ENCODE measurements at regions not wholly inside any gene's neighbourhood (a gene's known extent, or its start where the extent isn't known, plus 50 kb on each side); places are given as distances from the start of the nearest gene placed in this dataset.

DNA sequence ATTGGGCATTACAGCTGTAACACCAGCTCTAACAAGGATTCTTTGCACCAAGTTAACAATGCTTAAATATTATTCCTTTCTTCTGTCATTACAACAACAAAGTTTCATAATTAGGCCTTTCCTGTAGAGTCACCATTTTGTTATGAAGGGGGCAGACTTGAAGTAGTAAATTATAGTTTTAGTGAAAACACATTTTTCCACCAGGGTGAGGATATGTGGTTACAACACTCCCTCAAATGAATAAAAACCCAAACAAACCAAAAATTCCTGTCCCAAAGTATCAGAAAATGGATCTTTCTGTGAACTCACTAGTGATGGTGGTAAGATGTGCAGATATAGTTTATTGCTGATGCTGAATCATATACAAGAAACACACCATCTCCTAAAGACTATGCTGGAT, 250.5 kb upstream of the TUT7 start:
- no peaks in the 10 kb centered on the region for H3K36me3 ChIP-seq
- DNase-seq, result no peak
- H3K4me3 ChIP-seq, result no peak overlapping the region
- intact Hi-C loops (cut with DNase I; ENCODE audit: low total_unique reads), result no loop called here
- no peak overlapping the region for H3K27ac ChIP-seq
- TF ChIP-seq POLR2AphosphoS5 (IDR thresholded peaks at IDR 0.05), result no peak
- TF ChIP-seq POLR2A (IDR thresholded peaks at IDR 0.05), result no peak
- TF ChIP-seq, protein P1, sequence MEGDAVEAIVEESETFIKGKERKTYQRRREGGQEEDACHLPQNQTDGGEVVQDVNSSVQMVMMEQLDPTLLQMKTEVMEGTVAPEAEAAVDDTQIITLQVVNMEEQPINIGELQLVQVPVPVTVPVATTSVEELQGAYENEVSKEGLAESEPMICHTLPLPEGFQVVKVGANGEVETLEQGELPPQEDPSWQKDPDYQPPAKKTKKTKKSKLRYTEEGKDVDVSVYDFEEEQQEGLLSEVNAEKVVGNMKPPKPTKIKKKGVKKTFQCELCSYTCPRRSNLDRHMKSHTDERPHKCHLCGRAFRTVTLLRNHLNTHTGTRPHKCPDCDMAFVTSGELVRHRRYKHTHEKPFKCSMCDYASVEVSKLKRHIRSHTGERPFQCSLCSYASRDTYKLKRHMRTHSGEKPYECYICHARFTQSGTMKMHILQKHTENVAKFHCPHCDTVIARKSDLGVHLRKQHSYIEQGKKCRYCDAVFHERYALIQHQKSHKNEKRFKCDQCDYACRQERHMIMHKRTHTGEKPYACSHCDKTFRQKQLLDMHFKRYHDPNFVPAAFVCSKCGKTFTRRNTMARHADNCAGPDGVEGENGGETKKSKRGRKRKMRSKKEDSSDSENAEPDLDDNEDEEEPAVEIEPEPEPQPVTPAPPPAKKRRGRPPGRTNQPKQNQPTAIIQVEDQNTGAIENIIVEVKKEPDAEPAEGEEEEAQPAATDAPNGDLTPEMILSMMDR (IDR thresholded peaks at IDR 0.05 in 8 of 11, conservative IDR thresholded peaks at IDR 0.05 in 3 of 11), result no peak
- H3K9me3 ChIP-seq, result no peaks in the 10 kb centered on the region
- no peaks in the 10 kb centered on the region for H3K4me1 ChIP-seq
- no peaks in the 10 kb centered on the region for H3K27me3 ChIP-seq (replicated peaks in 1 of 7)

DNA sequence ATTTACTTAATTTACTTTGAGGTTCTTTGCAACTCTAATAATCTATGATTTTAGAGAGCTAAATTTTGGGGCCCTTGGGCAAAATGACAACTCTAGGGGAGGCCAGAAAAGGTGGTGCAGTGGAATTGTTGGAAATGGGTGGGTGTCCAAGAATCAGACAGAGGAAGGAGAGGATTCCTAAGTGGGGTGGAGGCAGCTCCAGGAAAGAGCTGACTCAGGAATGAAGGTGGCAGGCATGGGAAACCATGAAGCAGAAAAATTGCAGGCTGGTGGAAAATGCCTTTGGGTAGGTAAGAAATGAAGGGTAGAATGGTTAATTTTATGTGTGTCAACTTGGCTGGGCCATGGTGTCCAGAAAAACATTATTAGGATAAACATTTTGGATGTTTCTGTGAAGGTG, 248.5 kb upstream of the TUT7 start:
- Histone ChIP-seq H3K9me3 (no peaks in the 10 kb centered on the region), H3K27ac (no peak overlapping the region), H3K4me1 (no peaks in the 10 kb centered on the region), H3K4me3 (no peak overlapping the region), H3K36me3 (no peaks in the 10 kb centered on the region), H3K27me3 (replicated peaks in 1 of 7) (peaks cover 0 to 10% (median 0%) of the 10 kb centered on the region in 7 donors)
- TF ChIP-seq, protein P1 (IDR thresholded peaks at IDR 0.05 in 8 of 11, conservative IDR thresholded peaks at IDR 0.05 in 3 of 11), result no peak
- no peak for DNase-seq
- intact Hi-C loops (cut with DNase I; ENCODE audit: low total_unique reads), result no loop called here

DNA sequence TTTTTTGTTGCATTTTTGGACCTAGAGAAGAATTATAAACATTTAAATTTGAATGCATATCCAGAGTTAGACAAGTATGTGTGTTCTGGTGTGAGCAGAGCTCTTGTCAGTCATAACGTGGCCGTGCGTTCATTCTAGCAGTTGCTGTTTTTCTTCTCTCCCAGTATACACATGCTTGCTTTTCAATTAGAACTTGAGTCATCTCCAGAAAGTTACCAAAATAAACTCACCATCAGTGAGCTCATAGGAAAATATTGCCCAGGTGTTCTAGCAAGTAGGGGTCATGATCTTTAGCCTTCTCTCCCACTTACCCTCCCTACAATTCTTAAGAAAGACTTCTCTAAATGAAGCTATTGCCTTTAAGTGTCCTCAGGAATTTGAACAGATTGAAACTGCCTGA, 247.5 kb upstream of the TUT7 start:
- intact Hi-C loops (cut with DNase I; ENCODE audit: low total_unique reads), result no loop called here
- no peaks in the 10 kb centered on the region for H3K4me1 ChIP-seq
- no peak overlapping the region for H3K4me3 ChIP-seq
- TF ChIP-seq POLR2AphosphoS5 (IDR thresholded peaks at IDR 0.05) (no peak), POLR2A (IDR thresholded peaks at IDR 0.05) (no peak)
- TF ChIP-seq, protein P1 (IDR thresholded peaks at IDR 0.05 in 8 of 11, conservative IDR thresholded peaks at IDR 0.05 in 3 of 11), result no peak
- no peaks in the 10 kb centered on the region for H3K36me3 ChIP-seq
- H3K27me3 ChIP-seq (replicated peaks in 1 of 7), result peaks cover 0 to 10% (median 0%) of the 10 kb centered on the region in 7 donors
- peaks cover 0 to 5% (median 0%) of the 10 kb centered on the region in 8 donors for H3K9me3 ChIP-seq
- DNase-seq, result no peak
- no peak overlapping the region for H3K27ac ChIP-seq
- WGBS, 5 donors, result 70 to 87% (median 81%) methylated on average over 3 of the region's 3 CpGs

DNA sequence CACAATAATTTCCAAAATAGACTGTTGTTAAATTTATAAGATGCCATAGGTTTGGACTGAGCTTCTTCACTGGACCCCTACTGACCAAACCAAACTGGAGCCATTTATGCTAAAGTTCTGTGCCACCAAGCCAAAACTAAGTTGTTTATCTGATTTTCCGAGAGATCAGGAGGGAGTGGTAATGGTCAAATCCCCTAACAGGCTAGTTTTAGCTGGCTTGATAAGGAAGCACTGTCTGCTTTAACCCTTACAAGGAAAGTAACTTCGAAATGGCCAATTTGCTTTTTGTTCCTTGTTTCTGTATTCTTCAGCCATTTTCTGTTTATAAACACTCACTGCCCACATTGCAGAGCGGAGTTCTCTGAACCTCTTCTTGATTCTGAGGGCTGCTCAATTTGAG, 246.8 kb upstream of the TUT7 start:
- 54 to 66% (median 58%) methylated on average over 3 of the region's 3 CpGs for WGBS, 5 donors
- Histone ChIP-seq H3K36me3 (no peaks in the 10 kb centered on the region), H3K27me3 (replicated peaks in 1 of 7) (peaks cover 0 to 10% (median 0%) of the 10 kb centered on the region in 7 donors), H3K9me3 (peaks cover 0 to 5% (median 0%) of the 10 kb centered on the region in 8 donors), H3K4me3 (no peak overlapping the region), H3K4me1 (no peaks in the 10 kb centered on the region), H3K27ac (no peak overlapping the region)
- DNase-seq, result no peak
- TF ChIP-seq, protein P1 (IDR thresholded peaks at IDR 0.05 in 8 of 11, conservative IDR thresholded peaks at IDR 0.05 in 3 of 11), result no peak
- TF ChIP-seq POLR2A (IDR thresholded peaks at IDR 0.05) (no peak), POLR2AphosphoS5 (IDR thresholded peaks at IDR 0.05) (no peak)
- intact Hi-C loops (cut with DNase I; ENCODE audit: low total_unique reads), result no loop called here

Measured in spleen (tissue), 11 donors.